NCI-H2171 treated with DMSO at 0.1 percent for 48 hours (cell line): ENCODE measurements at regions not wholly inside any gene's neighbourhood (a gene's known extent, or its start where the extent isn't known, plus 50 kb on each side); places are given as distances from the start of the nearest gene placed in this dataset.

Experiments used
- DNase-seq: peaks from one replicate; lab custom pipeline; 2025; lab: John Stamatoyannopoulos, UW

DNA sequence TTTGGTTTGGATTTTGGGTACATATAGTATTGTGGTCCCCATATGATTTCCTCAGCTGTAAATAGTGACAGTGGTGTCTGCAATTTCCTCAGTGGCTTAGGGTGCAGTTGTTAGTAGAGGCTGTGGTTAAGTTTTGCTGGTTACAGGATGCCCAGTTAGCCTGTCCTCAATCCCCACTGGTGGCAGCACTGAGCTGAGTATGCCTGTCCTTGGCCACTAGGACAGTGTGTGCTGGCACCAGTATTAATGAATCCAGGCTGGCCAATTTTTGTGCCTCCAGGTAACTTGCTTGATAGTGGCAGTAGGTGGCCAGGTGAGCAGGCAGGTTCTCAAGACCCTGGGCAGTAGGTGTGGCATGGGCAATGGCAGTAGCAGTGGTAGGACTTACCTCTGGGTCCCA, 973.1 kb downstream of the TMEM182 start:
- no peak for DNase-seq

DNA sequence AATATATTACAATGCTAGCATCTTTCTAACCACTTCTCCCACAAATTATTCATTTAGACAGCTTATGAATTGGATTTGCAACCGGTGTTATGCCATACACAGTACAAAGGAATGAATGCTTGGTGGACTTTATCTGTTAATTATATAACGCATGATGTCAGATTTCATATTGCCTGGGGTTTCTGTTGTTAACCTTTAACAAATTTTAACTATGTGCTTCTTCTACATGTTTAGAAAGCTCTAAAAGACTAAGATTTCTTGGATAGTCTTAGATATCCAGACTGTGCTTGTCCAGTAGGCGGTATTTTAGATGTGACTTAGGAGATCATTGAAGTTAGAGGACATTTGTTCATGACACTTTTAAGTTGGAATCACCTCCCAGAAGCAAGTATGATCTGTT, 976.3 kb downstream of the TMEM182 start:
- no peak for DNase-seq

DNA sequence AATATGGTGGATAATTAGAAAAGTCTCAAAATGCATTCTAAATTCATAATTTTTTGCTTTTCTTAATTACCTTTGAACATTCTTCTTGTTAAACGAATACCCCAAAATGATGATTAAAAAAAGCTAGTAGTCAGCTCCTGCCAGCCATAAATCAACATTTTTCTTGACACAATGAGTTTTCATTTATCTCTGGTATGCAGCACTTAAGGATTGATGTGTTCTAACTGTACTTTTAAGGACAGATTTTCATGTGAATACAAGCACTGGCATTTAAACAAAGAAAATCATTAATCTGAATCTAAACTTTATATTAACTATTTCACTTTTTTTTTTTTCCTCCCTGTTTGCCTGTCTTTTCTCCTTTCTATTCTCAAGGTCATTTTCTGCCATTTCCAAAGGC, 976.8 kb downstream of the TMEM182 start:
- no peak for DNase-seq

- DNase-seq: no peak
Measured at GRCh38 chr2:103739186-103739585, 977.4 kb downstream of the TMEM182 start.

DNA sequence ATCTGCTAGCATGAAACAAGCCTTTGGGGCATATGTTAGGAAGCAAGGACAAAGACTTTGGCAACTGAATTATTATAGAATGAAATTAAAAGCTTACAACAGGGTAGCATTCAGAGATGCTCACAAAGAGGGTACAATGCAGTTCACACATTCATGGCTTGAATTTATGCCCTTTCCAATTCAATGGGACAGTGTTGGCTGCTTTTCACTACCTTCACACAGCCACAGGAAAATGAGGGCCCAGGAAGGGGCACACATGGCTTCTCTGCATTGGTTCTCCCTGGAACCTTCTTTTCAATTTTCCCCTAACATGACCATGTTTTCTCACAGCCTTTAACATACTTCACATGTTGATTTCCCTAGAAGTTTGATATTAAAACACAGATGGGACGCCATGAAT, 978.1 kb downstream of the TMEM182 start:
- no peak for DNase-seq

GRCh38 chr2:103740631-103741030, 978.8 kb downstream of the TMEM182 start:
- no peak for DNase-seq

- DNase-seq: no peak
Measured at GRCh38 chr2:103743195-103743594, 981.4 kb downstream of the TMEM182 start.

GRCh38 chr2:103754530-103754929, 992.7 kb downstream of the TMEM182 start:
- DNase-seq: no peak

DNA sequence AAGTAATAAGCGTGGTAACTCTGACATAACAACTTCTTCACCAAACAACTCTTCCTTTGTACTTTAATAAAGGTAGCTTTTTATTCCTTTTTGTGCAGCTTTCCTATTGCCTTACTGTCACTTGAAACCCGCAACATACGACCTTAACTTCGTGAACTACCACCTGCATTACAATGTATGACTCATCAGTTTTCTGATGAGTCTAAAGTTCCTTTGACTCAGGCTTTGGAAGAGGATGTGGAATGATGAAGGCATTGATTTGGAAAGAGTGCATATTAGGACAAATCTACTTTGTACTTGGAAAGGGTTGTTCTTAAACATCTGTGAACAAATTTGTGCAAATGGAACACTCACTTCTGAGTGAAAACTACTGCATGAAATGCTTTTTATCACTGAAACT, 1012.1 kb downstream of the TMEM182 start:
- no peak for DNase-seq

- DNase-seq: no peak
Measured at GRCh38 chr2:103780088-103780702, 1018.4 kb downstream of the TMEM182 start.

GRCh38 chr2:103781313-103781712, 1019.5 kb downstream of the TMEM182 start:
- no peak for DNase-seq

DNA sequence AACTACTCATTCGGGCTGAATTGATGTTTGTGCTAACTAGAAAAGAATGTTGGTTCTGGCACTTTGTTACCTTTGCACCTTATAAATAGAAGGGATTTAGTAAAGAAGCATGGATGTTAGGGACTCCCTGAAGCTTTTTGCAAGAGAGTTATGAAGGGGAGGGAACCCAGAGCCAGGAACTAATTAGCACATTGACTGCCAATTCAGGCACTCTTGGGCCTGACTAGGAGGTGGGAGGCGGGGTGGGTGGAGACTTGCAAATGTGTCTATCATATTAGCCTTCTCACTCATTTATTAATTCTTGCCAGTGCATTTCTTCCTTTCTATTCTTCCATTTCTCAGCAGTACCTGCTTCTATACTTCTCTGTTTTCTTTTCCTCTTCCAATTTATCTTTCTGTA, 1022.4 kb downstream of the TMEM182 start:
- no peak for DNase-seq

DNA sequence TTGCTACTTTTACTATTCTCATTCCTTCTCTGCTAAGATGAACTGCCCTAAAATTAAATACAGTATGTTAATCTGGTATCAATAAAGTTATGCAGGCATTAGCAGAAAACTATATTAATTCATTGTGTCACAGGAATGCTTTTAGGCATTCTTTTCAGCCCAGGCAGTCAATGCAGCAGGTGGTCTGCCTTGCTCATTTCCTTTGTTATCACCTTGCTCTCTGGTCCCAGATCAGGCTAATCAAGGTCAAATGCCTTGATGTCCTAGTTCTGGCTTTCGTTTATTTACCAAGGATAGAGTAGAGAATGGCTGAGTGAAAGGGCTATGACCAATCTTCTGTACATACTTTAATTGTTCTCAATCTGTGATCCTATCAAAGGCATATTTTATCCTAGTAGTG, 1023.6 kb downstream of the TMEM182 start:
- no peak for DNase-seq

- DNase-seq: no peak
Measured at GRCh38 chr2:103785956-103786355, 1024.1 kb downstream of the TMEM182 start.

GRCh38 chr2:103788389-103788788, 1026.6 kb downstream of the TMEM182 start:
- DNase-seq: no peak

DNA sequence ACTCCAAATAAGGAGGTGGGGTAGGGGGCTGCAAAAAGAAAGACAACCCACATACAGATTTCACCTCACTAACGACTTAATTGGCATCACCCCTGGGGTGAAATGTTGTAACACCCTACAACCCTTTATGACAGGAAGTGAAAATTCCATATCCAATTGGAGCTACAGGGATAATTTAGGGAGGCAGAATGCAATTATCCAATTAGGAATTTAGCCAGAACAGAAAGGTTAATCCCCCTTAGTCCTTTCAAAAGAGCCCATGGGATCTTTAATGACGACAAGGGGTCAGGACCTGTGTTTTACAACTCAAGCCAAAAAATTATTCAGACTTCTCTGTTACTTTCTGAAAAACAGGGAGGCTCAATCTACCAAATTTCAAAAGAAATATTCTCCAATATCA, 1027.1 kb downstream of the TMEM182 start:
- no peak for DNase-seq

DNA sequence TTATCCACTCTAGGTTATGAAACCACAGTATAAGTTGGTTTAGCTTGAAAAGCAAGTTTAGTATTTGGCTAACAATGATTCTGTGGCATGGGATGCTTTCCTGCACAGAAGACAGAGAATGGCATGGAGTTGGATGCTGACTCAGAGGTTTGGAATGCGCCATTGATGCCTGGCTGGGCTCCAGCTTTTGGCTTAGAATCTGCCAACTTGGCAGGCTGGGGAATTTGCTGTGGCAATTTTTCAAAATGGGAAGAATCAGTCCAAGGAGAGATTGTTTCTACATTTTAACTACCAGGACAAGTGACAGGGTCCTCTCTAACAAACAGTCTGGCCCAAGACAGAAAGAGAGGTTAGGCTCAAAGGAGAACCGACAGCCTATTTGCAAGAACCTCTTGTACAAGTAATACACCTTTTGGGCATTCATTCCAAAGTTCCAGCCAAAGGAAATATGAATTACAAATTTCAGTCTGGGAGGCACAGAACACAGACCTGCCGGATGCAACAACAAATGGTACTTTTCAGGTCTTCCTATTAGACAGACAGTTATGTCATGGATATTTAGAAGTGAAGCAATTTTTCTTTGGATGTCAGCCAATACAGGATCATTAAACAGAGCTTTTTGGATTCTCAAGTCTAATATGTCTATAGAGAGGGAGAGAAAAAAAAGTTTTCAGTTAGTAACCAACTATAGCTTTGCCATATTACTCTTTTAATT, 1027.7 kb downstream of the TMEM182 start:
- DNase-seq: no peak

GRCh38 chr2:103792042-103792441, 1030.2 kb downstream of the TMEM182 start:
- no peak for DNase-seq

DNA sequence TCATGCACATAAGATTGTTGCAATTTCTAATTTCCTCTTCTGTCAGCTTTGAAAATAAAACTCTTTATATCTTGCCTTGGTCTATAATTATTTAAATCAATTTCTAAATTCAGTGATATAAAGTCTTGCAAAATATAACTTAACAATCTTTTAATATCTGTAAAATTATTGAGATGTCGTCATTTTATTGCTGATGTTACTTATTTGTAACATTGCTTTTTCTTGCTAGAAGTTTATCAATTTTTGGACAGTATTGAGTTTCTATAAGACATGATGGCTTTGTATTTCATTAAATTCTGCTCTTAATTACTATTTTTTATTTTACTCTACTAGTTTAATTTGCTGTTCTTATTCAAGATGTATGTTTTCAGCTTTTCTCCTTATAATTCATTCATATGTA, 1036.5 kb downstream of the TMEM182 start:
- DNase-seq: no peak

DNA sequence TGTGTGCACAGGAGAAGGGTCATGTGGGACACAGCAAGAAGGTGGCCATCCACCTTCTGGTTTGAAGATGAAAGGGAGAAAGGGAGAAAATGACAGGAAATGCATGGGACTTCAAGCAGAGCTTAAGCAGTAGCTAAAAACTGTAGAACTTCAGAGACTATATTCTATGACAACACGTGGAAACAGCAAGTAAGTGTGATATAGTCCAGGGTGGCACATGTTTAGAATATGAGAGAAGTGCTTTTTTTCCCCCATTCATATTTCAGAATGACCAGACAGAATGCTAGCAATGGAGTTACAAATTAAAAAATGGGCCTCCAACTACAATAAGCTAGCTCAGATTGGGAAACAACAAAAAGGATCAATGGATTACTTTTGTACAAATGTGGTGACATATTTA, 1042.2 kb downstream of the TMEM182 start:
- DNase-seq: no peak

DNA sequence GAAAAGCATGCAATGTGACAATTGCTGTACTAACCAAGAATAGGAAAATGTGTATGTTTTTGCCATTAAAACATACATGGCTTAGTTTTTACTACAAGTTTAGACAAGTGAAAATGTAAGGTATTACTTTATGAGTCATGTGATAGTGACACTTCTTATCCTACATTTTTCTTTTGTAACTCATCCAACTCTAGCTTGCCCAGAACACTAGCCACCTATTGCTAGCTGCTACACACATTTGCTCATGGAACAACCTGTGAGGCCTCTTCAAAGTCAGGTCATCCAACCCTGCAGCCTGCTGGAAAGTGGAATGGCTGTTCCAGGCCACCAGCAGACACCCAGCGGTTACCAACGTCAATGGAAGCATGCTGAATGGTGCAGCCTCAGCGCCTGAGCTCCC, 1043.9 kb downstream of the TMEM182 start:
- DNase-seq: no peak

DNA sequence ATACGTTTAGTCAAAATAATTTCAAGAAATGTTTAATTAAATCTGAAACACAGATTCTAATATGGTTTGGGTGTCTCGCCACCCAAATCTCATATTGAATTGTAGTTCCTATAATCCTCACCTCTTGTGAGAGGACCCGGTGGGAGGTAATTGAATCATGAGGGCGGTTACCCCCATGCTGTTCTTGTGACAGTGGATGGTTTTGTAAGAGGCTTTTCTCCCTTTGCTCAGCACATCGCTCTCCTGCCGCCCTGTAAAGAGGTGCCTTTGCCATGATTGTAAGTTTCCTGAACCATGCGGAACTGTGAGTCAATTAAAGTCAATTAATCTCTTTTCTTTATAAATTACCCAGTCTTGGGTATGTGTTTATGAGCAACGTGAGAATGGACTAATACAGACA, 1045.1 kb upstream of the POU3F3 start:
- no peak for DNase-seq

DNA sequence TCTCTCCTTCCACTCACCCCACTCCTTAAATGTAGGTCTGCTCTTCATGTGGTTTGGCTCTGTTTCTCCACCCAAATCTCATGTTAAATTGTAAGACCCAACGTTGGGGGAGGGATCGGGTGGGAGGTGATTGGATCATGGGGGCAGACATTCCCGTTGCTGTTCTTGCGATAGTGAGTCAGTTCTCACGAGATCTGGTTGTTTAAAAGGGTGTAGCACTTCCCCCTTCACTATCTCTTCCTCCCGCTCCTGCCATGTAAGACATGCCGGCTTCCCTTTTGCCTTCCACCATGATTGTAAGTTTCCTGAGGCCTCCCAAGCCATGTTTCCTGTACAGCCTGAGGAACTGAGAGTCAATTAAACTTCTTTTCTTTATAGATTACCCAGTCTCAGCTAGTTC, 1044.5 kb upstream of the POU3F3 start:
- no peak for DNase-seq

DNA sequence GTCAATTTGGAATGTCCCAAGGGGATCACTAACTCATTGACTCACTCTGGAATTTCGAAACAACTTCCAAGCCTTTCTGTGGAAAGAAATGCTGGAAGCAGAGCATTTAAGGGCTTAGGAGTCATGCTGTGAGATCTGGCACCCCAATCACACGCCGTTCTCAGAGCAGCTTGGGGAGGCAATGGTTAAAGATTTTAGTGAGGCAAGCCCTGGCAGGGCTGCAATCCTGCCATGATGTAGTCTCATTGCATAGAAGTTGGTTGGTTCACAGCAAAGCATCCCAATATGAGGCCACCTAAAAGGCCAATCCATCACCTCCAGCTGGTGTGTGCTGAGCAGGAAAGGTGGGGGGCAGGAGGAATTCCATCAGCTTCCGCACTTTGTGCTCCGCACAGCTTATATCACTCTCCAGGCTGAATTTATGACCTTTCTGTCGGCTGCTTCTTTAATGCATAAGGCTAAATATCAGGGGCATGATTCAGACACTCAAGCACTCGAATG, 1043.9 kb upstream of the POU3F3 start:
- DNase-seq: no peak
